Upper lobe of left lung (tissue), 4 donors: ENCODE measurements at regions not wholly inside any gene's neighbourhood (a gene's known extent, or its start where the extent isn't known, plus 50 kb on each side); places are given as distances from the start of the nearest gene placed in this dataset.
"Not testable (repeated sequence)": the region's sequence is repeated elsewhere in the genome, so short reads cannot be mapped to it uniquely, and the experiment has no call there.

Experiments used
- POLR2A ChIP-seq, 4 donors: fragments of 450-650 bp; IDR thresholded peaks; one replicate each; pipeline ENCODE4 v1.5.1; 2016 to 2017; ENCODE audit warnings: antibody characterized with exemption in 4 of 4, mild to moderate bottlenecking in 2 of 4
- POLR2AphosphoS5 ChIP-seq, 2 donors: sonication (generic); formaldehyde crosslinking; IDR thresholded peaks; one replicate each; pipeline ENCODE4 v1.5.1; 2017; ENCODE audit warnings: antibody characterized with exemption in 2 of 2
- TF ChIP-seq, protein P1 (sequence below), 6 experiments: fragments of 450-650 bp in 4 of 6; fragments of 200-600 bp in 2 of 6; sonication (generic) in 2 of 6; IDR thresholded peaks; one replicate each; pipeline ENCODE4 v1.5.1; 2016 to 2019; ENCODE audit warnings: antibody characterized with exemption in 6 of 6

DNA sequence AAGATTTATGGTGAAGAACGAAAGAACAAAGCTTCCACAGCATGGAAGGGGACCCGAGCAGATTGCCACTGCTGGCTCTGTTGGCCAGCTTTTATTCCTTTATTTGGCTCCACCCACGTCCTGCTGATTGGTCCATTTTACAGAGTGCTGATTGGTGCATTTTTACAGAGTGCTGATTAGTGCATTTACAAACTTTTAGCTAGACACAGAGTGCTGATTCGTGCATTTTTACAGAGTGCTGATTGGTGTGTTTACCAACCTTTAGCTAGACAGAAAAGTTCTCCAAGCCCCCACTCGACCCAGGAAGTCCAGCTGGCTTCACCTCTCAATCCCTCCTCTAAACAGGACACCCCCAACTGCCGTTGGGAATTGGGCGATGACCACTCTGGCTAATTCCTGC, 511.5 kb downstream of the CCER1 start:
- TF ChIP-seq, protein P1, sequence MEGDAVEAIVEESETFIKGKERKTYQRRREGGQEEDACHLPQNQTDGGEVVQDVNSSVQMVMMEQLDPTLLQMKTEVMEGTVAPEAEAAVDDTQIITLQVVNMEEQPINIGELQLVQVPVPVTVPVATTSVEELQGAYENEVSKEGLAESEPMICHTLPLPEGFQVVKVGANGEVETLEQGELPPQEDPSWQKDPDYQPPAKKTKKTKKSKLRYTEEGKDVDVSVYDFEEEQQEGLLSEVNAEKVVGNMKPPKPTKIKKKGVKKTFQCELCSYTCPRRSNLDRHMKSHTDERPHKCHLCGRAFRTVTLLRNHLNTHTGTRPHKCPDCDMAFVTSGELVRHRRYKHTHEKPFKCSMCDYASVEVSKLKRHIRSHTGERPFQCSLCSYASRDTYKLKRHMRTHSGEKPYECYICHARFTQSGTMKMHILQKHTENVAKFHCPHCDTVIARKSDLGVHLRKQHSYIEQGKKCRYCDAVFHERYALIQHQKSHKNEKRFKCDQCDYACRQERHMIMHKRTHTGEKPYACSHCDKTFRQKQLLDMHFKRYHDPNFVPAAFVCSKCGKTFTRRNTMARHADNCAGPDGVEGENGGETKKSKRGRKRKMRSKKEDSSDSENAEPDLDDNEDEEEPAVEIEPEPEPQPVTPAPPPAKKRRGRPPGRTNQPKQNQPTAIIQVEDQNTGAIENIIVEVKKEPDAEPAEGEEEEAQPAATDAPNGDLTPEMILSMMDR (IDR thresholded peaks at IDR 0.05) = not testable (repeated sequence)
- TF ChIP-seq POLR2AphosphoS5, POLR2A (IDR thresholded peaks at IDR 0.05): not testable (repeated sequence)
